ENCODE measurements at regions not wholly inside any gene's neighbourhood (a gene's known extent, or its start where the extent isn't known, plus 50 kb on each side); places are given as distances from the start of the nearest gene placed in this dataset.

GRCh38 chr13:79267560-79267959 is 138.5 kb downstream of the RBM26 start:
- Histone ChIP-seq H4K20me1 (ENCODE audit: insufficient read depth) (no peaks in the 10 kb centered on the region), H3K79me2 (ENCODE audit: insufficient read depth) (no peaks in the 10 kb centered on the region), H3K36me3 (ENCODE audit: low read depth) (no peaks in the 10 kb centered on the region), H3K9ac (no peak overlapping the region), H3K4me3 (no peak overlapping the region), H3F3A (ENCODE audit: insufficient read depth) (no peaks in the 10 kb centered on the region), H3K27me3 (replicated peaks; ENCODE audit: insufficient read depth) (no peaks in the 10 kb centered on the region), H3K9me2 (ENCODE audit: insufficient read depth) (no peaks in the 10 kb centered on the region), H2AFZ (no peak overlapping the region), H3K9me3 (ENCODE audit: low read depth) (no peaks in the 10 kb centered on the region), H3K4me1 (ENCODE audit: insufficient read depth) (no peaks in the 10 kb centered on the region), H3K4me2 (ENCODE audit: unreplicated experiment) (no peak overlapping the region), H3K27ac (no peak overlapping the region)
- no peak for DNase-seq
- in situ Hi-C loops (cut with MboI): no loop called here
- TF ChIP-seq EZH2 (IDR thresholded peaks at IDR 0.05; ENCODE audit: insufficient read depth, poor library complexity, severe bottlenecking) (no peak), EZH2phosphoT487 (IDR thresholded peaks at IDR 0.05; ENCODE audit: insufficient read depth, low read depth) (no peak)

DNA sequence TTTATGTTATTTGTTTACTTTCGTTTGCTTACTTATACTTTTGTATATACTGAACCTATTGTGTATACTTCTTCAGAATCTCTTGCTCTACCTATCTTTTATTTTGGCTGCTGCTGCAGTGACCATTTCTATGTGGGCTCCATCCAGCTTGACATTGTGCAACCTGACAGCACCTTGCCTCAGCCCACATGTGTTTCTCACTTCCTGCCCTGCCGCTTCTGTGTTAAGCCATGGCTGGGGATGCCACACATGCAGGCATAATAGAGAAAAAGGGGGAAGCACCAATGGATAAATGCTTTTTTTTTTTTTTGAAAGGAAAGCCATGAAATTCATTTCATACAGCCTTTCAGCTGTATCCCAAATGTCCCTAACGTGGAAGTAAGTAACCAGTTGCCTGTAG is 147.6 kb downstream of the RBM26 start:
- no peak overlapping the region for H3K4me2 ChIP-seq (ENCODE audit: unreplicated experiment)
- H3K9me2 ChIP-seq (ENCODE audit: insufficient read depth): no peaks in the 10 kb centered on the region
- H3K9ac ChIP-seq: no peak overlapping the region
- no peak for DNase-seq
- H3K4me1 ChIP-seq (ENCODE audit: insufficient read depth): no peaks in the 10 kb centered on the region
- no peaks in the 10 kb centered on the region for H3K36me3 ChIP-seq (ENCODE audit: low read depth)
- no peaks in the 10 kb centered on the region for H3K79me2 ChIP-seq (ENCODE audit: insufficient read depth)
- peaks cover 7% of the 10 kb centered on the region for H3K27me3 ChIP-seq (replicated peaks; ENCODE audit: insufficient read depth)
- H2AFZ ChIP-seq: no peak overlapping the region
- no peaks in the 10 kb centered on the region for H3K9me3 ChIP-seq (ENCODE audit: low read depth)
- no peak overlapping the region for H3K4me3 ChIP-seq
- no peaks in the 10 kb centered on the region for H4K20me1 ChIP-seq (ENCODE audit: insufficient read depth)
- 2 to 7% methylated on average over 3 of the region's 3 CpGs for WGBS, 2 experiments (ENCODE audit: low coverage in 1 of 2, low lambda C conversion rate in 2 of 2, missing lambda C conversion rate in 2 of 2)
- H3K27ac ChIP-seq: no peak overlapping the region
- H3F3A ChIP-seq (ENCODE audit: insufficient read depth): no peaks in the 10 kb centered on the region
- no peak for TF ChIP-seq EZH2phosphoT487 (IDR thresholded peaks at IDR 0.05; ENCODE audit: insufficient read depth, low read depth)
- in situ Hi-C loops (cut with MboI): no loop called here

GRCh38 chr13:79246578-79246949 is 159.5 kb downstream of the RBM26 start:
- no peaks in the 10 kb centered on the region for H3K27me3 ChIP-seq (replicated peaks; ENCODE audit: insufficient read depth)
- H3K4me2 ChIP-seq (ENCODE audit: unreplicated experiment): no peak overlapping the region
- no peak for DNase-seq
- H3K27ac ChIP-seq: no peak overlapping the region
- H2AFZ ChIP-seq: no peak overlapping the region
- in situ Hi-C loops (cut with MboI): no loop called here
- H3K36me3 ChIP-seq (ENCODE audit: low read depth): no peaks in the 10 kb centered on the region
- no peak overlapping the region for H3K9ac ChIP-seq
- H3K4me3 ChIP-seq: no peak overlapping the region
- H3K9me3 ChIP-seq (ENCODE audit: low read depth): no peaks in the 10 kb centered on the region
- WGBS, 2 experiments (ENCODE audit: low coverage in 1 of 2, low lambda C conversion rate in 2 of 2, missing lambda C conversion rate in 2 of 2): 28 to 32% methylated on average over 3 of the region's 3 CpGs
- H3K4me1 ChIP-seq (ENCODE audit: insufficient read depth): no peaks in the 10 kb centered on the region
- TF ChIP-seq EZH2 (IDR thresholded peaks at IDR 0.05; ENCODE audit: insufficient read depth, poor library complexity, severe bottlenecking): no peak
- TF ChIP-seq EZH2phosphoT487 (IDR thresholded peaks at IDR 0.05; ENCODE audit: insufficient read depth, low read depth): no peak
- no peaks in the 10 kb centered on the region for H3K79me2 ChIP-seq (ENCODE audit: insufficient read depth)
- H3F3A ChIP-seq (ENCODE audit: insufficient read depth): no peaks in the 10 kb centered on the region
- H3K9me2 ChIP-seq (ENCODE audit: insufficient read depth): no peaks in the 10 kb centered on the region
- H4K20me1 ChIP-seq (ENCODE audit: insufficient read depth): no peaks in the 10 kb centered on the region

DNA sequence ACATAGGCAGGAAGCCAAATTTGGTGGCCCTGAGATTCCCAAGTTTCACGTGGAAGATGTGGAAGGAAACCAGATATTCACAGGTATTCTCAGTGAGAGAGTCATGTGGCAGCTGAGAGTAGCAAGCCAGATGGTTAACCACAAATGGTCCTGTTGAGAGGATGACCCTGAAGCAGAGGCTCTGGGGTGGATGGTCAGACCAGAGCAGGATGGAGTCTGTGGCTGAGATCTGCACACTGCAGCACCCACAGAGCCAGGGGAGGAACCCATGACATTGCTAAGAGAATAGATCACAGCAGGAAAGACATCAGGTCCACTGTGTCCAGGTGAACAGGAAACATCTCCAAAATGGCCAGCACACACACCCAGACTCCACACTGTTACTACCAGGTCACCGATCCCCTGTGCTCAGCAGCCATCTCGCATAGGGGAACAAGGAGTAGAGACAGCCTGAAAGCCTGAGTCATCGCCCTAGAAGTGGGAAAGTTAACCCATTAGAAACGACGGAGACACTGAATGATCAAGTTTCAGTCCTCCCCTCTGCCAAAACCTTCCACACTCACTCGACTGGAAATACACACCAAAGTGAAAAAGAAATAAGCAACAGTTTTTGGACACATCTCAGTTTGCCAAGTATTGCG is 160.0 kb downstream of the RBM26 start:
- H3K4me3 ChIP-seq: no peak overlapping the region
- no peaks in the 10 kb centered on the region for H3K36me3 ChIP-seq (ENCODE audit: low read depth)
- H3K27me3 ChIP-seq (replicated peaks; ENCODE audit: insufficient read depth): no peaks in the 10 kb centered on the region
- no peak for TF ChIP-seq EZH2 (IDR thresholded peaks at IDR 0.05; ENCODE audit: insufficient read depth, poor library complexity, severe bottlenecking)
- TF ChIP-seq EZH2phosphoT487 (IDR thresholded peaks at IDR 0.05; ENCODE audit: insufficient read depth, low read depth): no peak
- no peaks in the 10 kb centered on the region for H3K4me1 ChIP-seq (ENCODE audit: insufficient read depth)
- H3K9ac ChIP-seq: no peak overlapping the region
- H3K4me2 ChIP-seq (ENCODE audit: unreplicated experiment): no peak overlapping the region
- no peaks in the 10 kb centered on the region for H3K79me2 ChIP-seq (ENCODE audit: insufficient read depth)
- H2AFZ ChIP-seq: no peak overlapping the region
- 34 to 41% methylated on average over 8 of the region's 8 CpGs for WGBS, 2 experiments (ENCODE audit: low coverage in 1 of 2, low lambda C conversion rate in 2 of 2, missing lambda C conversion rate in 2 of 2)
- H3K27ac ChIP-seq: no peak overlapping the region
- no peak for DNase-seq
- H3F3A ChIP-seq (ENCODE audit: insufficient read depth): no peaks in the 10 kb centered on the region
- no peaks in the 10 kb centered on the region for H4K20me1 ChIP-seq (ENCODE audit: insufficient read depth)
- H3K9me2 ChIP-seq (ENCODE audit: insufficient read depth): no peaks in the 10 kb centered on the region
- H3K9me3 ChIP-seq (ENCODE audit: low read depth): no peaks in the 10 kb centered on the region
- in situ Hi-C loops (cut with MboI): no loop called here

DNA sequence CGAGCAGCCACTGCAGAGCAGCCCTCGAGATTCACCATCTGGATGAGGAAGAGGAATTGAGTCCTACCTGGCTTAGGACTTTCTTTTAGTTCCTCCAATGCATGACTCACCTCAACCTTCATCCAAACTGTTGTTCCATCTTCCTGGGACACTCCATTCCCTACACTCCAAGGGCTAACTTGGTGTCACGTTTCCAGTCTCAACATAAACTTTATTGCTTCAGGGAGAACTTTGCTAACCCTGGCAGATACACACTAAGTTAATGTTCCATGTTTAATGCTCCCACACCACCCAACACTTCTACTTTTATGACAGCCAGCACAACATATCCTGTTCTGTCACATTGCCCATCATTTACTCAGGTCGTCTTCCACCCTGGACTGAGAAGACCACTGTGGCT is 164.4 kb downstream of the RBM26 start:
- Histone ChIP-seq H3K9me2 (ENCODE audit: insufficient read depth) (no peaks in the 10 kb centered on the region), H3K4me1 (ENCODE audit: insufficient read depth) (no peaks in the 10 kb centered on the region), H3K36me3 (ENCODE audit: low read depth) (no peaks in the 10 kb centered on the region), H3F3A (ENCODE audit: insufficient read depth) (no peaks in the 10 kb centered on the region), H4K20me1 (ENCODE audit: insufficient read depth) (no peaks in the 10 kb centered on the region), H3K9ac (no peak overlapping the region), H3K27me3 (replicated peaks; ENCODE audit: insufficient read depth) (no peaks in the 10 kb centered on the region), H3K4me3 (no peak overlapping the region), H3K4me2 (ENCODE audit: unreplicated experiment) (no peak overlapping the region), H3K79me2 (ENCODE audit: insufficient read depth) (no peaks in the 10 kb centered on the region), H2AFZ (no peak overlapping the region), H3K27ac (no peak overlapping the region), H3K9me3 (ENCODE audit: low read depth) (no peaks in the 10 kb centered on the region)
- no peak for DNase-seq
- in situ Hi-C loops (cut with MboI): no loop called here
- no peak for TF ChIP-seq EZH2phosphoT487 (IDR thresholded peaks at IDR 0.05; ENCODE audit: insufficient read depth, low read depth)
- no peak for TF ChIP-seq EZH2 (IDR thresholded peaks at IDR 0.05; ENCODE audit: insufficient read depth, poor library complexity, severe bottlenecking)
- WGBS, 2 experiments (ENCODE audit: low coverage in 1 of 2, low lambda C conversion rate in 2 of 2, missing lambda C conversion rate in 2 of 2): 3 to 8% methylated on average over 4 of the region's 4 CpGs
